ENCODE measurements at regions not wholly inside any gene's neighbourhood (a gene's known extent, or its start where the extent isn't known, plus 50 kb on each side); places are given as distances from the start of the nearest gene placed in this dataset.

GRCh38 chr9:13755551-13755950 is 476.1 kb upstream of the MPDZ start:
- no peak for DNase-seq (ENCODE audit: low spot score)

GRCh38 chr9:13750639-13751038 is 471.1 kb upstream of the MPDZ start:
- peak; percentile 51 for DNase-seq (ENCODE audit: low spot score)

GRCh38 chr9:13750061-13750460 is 470.6 kb upstream of the MPDZ start:
- DNase-seq (ENCODE audit: low spot score), result no peak

- no peak for DNase-seq (ENCODE audit: low spot score)
Observed at GRCh38 chr9:13746876-13747275, 467.4 kb upstream of the MPDZ start.

- DNase-seq (ENCODE audit: low spot score), result no peak
Observed at GRCh38 chr9:13744261-13744901, 464.9 kb upstream of the MPDZ start.

GRCh38 chr9:13737885-13738284 is 458.4 kb upstream of the MPDZ start:
- no peak for DNase-seq (ENCODE audit: low spot score)

GRCh38 chr9:13735181-13735580 is 455.7 kb upstream of the MPDZ start:
- DNase-seq (ENCODE audit: low spot score), result no peak

- no peak for DNase-seq (ENCODE audit: low spot score)
Observed at GRCh38 chr9:13734601-13735000, 455.1 kb upstream of the MPDZ start.

GRCh38 chr9:13732290-13732689 is 452.8 kb upstream of the MPDZ start:
- no peak for DNase-seq (ENCODE audit: low spot score)

GRCh38 chr9:13731637-13732036 is 452.1 kb upstream of the MPDZ start:
- DNase-seq (ENCODE audit: low spot score), result no peak

GRCh38 chr9:13729955-13730354 is 450.5 kb upstream of the MPDZ start:
- no peak for DNase-seq (ENCODE audit: low spot score)

GRCh38 chr9:13728917-13729811 is 449.7 kb upstream of the MPDZ start:
- peak; percentile 36 for DNase-seq (ENCODE audit: low spot score)

GRCh38 chr9:13728131-13728530 is 448.6 kb upstream of the MPDZ start:
- DNase-seq (ENCODE audit: low spot score), result peak; percentile 98

- DNase-seq (ENCODE audit: low spot score), result peak; percentile 34
Observed at GRCh38 chr9:13726746-13727145, 447.3 kb upstream of the MPDZ start.

- no peak for DNase-seq (ENCODE audit: low spot score)
Observed at GRCh38 chr9:13725516-13725915, 446.0 kb upstream of the MPDZ start.

GRCh38 chr9:13721481-13722235 is 442.2 kb upstream of the MPDZ start:
- no peak for DNase-seq (ENCODE audit: low spot score)

GRCh38 chr9:13719981-13720676 is 440.6 kb upstream of the MPDZ start:
- no peak for DNase-seq (ENCODE audit: low spot score)

- no peak for DNase-seq (ENCODE audit: low spot score)
Observed at GRCh38 chr9:13719446-13719845, 440.0 kb upstream of the MPDZ start.

- DNase-seq (ENCODE audit: low spot score), result no peak
Observed at GRCh38 chr9:13718539-13718938, 439.0 kb upstream of the MPDZ start.

GRCh38 chr9:13718086-13718485 is 438.6 kb upstream of the MPDZ start:
- no peak for DNase-seq (ENCODE audit: low spot score)

GRCh38 chr9:13717322-13718054 is 438.0 kb upstream of the MPDZ start:
- DNase-seq (ENCODE audit: low spot score), result no peak

Measured in cerebellar cortex (tissue), 1 donor.